AG09319 (cell line): ENCODE measurements at regions not wholly inside any gene's neighbourhood (a gene's known extent, or its start where the extent isn't known, plus 50 kb on each side); places are given as distances from the start of the nearest gene placed in this dataset.
"Not testable (repeated sequence)": the region's sequence is repeated elsewhere in the genome, so short reads cannot be mapped to it uniquely, and the experiment has no call there.

ENCODE experiments used
- DNase-seq: peaks from one replicate; pipeline ENCODE4 v3.0.0-alpha.2; 2010; ENCODE audit warnings: low read depth; ENCODE audit errors: extremely low read depth
- CTCF ChIP-seq: IDR thresholded peaks from 2 replicates; pipeline ENCODE4 v1.5.1; 2011; ENCODE audit warnings: low read depth, mild to moderate bottlenecking, inconsistent platforms, low read length, moderate library complexity

- no peak for DNase-seq
- no peak for TF ChIP-seq CTCF
Measured at GRCh38 chr4:121583396-121583795, 113.4 kb downstream of the ANXA5 start.

- DNase-seq = no peak
- no peak for TF ChIP-seq CTCF
Measured at GRCh38 chr4:121582296-121582695, 114.5 kb downstream of the ANXA5 start.

- DNase-seq = not testable (repeated sequence)
Measured at GRCh38 chr4:121575392-121575791, 121.4 kb downstream of the ANXA5 start.

GRCh38 chr4:121574618-121575017 lies 122.2 kb downstream of the ANXA5 start:
- no peak for TF ChIP-seq CTCF
- DNase-seq = no peak

GRCh38 chr4:121567748-121568147 lies 129.0 kb downstream of the ANXA5 start:
- TF ChIP-seq CTCF = no peak

GRCh38 chr4:121564840-121565375 lies 131.9 kb downstream of the ANXA5 start:
- no peak for DNase-seq
- TF ChIP-seq CTCF = no peak

More at GRCh38 chr4:121567748-121568147, 129.0 kb downstream of the ANXA5 start:
- DNase-seq = no peak

- DNase-seq = no peak
- TF ChIP-seq CTCF = no peak
Measured at GRCh38 chr4:121562811-121563210, 134.0 kb downstream of the ANXA5 start.
